GM23338 (cell line): ENCODE measurements at regions not wholly inside any gene's neighbourhood (a gene's known extent, or its start where the extent isn't known, plus 50 kb on each side); places are given as distances from the start of the nearest gene placed in this dataset.
"Not testable (repeated sequence)": the region's sequence is repeated elsewhere in the genome, so short reads cannot be mapped to it uniquely, and the experiment has no call there.

Experiments used
- CREB1 ChIP-seq: fragments of 250-450 bp; sonication (Bioruptor Pico); IDR thresholded peaks from 2 replicates; pipeline ENCODE4 v1.5.0; 2020; ENCODE audit warnings: low read depth, mild to moderate bottlenecking, moderate library complexity
- ETS1 ChIP-seq: IDR thresholded peaks from 2 replicates; pipeline ENCODE4 v1.6.1; 2016; ENCODE audit warnings: antibody characterized with exemption
- EZH2 ChIP-seq: fragments of 200-600 bp; sonication (generic); IDR thresholded peaks from one replicate; pipeline ENCODE4 v1.8.0; 2017; ENCODE audit warnings: antibody characterized with exemption, mild to moderate bottlenecking, low read depth; ENCODE audit not compliant: unreplicated experiment
- EZH2phosphoT487 ChIP-seq: fragments of 200-600 bp; sonication (generic); IDR thresholded peaks from one replicate; pipeline ENCODE4 v1.8.1; 2018; ENCODE audit warnings: antibody characterized with exemption; ENCODE audit not compliant: unreplicated experiment
- JUNB ChIP-seq: IDR thresholded peaks from one replicate; pipeline ENCODE4 v1.6.1; 2016; ENCODE audit warnings: antibody characterized with exemption; ENCODE audit not compliant: unreplicated experiment
- NANOG ChIP-seq: IDR thresholded peaks from 2 replicates; pipeline ENCODE4 v1.6.1; 2016; ENCODE audit warnings: antibody characterized with exemption, borderline replicate concordance
- POLR2AphosphoS5 ChIP-seq: IDR thresholded peaks from 2 replicates; pipeline ENCODE4 v1.6.1; 2016; ENCODE audit warnings: antibody characterized with exemption, low read depth
- REST ChIP-seq: IDR thresholded peaks from one replicate; pipeline ENCODE4 v1.6.1; 2018; ENCODE audit warnings: antibody characterized with exemption; ENCODE audit not compliant: unreplicated experiment
- TF ChIP-seq, protein P1 (sequence below), 2 experiments: fragments of 200-600 bp in 1 of 2; sonication (generic) in 1 of 2; conservative IDR thresholded peaks; 2 replicates each; pipeline versions ENCODE4 v1.5.1 to v1.6.1; 2016 to 2017; ENCODE audit warnings: antibody characterized with exemption in 2 of 2, low read depth in 2 of 2, mild to moderate bottlenecking in 2 of 2, moderate library complexity in 1 of 2
- TF ChIP-seq, protein P2 (sequence below): fragments of 250-450 bp; sonication (Bioruptor Pico); IDR thresholded peaks from 2 replicates; pipeline ENCODE4 v1.5.0; 2020; ENCODE audit warnings: mild to moderate bottlenecking, moderate library complexity

DNA sequence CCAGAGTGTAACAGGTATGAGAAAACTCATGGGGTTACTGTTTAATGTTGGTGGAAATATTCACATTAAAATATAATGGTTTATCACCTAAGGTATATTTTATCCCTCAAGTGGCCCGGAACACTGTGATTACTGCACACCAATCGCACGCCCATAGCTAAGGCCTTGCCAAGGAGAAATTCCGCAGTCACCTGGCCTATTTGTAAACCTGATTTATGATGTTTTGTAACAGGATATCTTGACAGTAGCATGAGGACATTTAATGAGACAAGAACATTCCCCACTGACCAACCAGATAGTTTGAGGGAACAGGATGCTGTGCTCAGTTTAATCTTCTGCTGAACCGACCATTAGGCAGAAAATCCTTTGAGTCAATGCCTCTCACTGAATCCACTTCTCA is 61.7 kb upstream of the ROPN1B start:
- TF ChIP-seq, protein P1, sequence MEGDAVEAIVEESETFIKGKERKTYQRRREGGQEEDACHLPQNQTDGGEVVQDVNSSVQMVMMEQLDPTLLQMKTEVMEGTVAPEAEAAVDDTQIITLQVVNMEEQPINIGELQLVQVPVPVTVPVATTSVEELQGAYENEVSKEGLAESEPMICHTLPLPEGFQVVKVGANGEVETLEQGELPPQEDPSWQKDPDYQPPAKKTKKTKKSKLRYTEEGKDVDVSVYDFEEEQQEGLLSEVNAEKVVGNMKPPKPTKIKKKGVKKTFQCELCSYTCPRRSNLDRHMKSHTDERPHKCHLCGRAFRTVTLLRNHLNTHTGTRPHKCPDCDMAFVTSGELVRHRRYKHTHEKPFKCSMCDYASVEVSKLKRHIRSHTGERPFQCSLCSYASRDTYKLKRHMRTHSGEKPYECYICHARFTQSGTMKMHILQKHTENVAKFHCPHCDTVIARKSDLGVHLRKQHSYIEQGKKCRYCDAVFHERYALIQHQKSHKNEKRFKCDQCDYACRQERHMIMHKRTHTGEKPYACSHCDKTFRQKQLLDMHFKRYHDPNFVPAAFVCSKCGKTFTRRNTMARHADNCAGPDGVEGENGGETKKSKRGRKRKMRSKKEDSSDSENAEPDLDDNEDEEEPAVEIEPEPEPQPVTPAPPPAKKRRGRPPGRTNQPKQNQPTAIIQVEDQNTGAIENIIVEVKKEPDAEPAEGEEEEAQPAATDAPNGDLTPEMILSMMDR (conservative IDR thresholded peaks at IDR 0.05; ENCODE audit: low read depth in 2 of 2): not testable (repeated sequence)
- not testable (repeated sequence) for TF ChIP-seq JUNB; ETS1; CREB1 (CRISPR knock-in tag); EZH2phosphoT487; POLR2AphosphoS5; NANOG; EZH2; REST
- TF ChIP-seq, protein P2, sequence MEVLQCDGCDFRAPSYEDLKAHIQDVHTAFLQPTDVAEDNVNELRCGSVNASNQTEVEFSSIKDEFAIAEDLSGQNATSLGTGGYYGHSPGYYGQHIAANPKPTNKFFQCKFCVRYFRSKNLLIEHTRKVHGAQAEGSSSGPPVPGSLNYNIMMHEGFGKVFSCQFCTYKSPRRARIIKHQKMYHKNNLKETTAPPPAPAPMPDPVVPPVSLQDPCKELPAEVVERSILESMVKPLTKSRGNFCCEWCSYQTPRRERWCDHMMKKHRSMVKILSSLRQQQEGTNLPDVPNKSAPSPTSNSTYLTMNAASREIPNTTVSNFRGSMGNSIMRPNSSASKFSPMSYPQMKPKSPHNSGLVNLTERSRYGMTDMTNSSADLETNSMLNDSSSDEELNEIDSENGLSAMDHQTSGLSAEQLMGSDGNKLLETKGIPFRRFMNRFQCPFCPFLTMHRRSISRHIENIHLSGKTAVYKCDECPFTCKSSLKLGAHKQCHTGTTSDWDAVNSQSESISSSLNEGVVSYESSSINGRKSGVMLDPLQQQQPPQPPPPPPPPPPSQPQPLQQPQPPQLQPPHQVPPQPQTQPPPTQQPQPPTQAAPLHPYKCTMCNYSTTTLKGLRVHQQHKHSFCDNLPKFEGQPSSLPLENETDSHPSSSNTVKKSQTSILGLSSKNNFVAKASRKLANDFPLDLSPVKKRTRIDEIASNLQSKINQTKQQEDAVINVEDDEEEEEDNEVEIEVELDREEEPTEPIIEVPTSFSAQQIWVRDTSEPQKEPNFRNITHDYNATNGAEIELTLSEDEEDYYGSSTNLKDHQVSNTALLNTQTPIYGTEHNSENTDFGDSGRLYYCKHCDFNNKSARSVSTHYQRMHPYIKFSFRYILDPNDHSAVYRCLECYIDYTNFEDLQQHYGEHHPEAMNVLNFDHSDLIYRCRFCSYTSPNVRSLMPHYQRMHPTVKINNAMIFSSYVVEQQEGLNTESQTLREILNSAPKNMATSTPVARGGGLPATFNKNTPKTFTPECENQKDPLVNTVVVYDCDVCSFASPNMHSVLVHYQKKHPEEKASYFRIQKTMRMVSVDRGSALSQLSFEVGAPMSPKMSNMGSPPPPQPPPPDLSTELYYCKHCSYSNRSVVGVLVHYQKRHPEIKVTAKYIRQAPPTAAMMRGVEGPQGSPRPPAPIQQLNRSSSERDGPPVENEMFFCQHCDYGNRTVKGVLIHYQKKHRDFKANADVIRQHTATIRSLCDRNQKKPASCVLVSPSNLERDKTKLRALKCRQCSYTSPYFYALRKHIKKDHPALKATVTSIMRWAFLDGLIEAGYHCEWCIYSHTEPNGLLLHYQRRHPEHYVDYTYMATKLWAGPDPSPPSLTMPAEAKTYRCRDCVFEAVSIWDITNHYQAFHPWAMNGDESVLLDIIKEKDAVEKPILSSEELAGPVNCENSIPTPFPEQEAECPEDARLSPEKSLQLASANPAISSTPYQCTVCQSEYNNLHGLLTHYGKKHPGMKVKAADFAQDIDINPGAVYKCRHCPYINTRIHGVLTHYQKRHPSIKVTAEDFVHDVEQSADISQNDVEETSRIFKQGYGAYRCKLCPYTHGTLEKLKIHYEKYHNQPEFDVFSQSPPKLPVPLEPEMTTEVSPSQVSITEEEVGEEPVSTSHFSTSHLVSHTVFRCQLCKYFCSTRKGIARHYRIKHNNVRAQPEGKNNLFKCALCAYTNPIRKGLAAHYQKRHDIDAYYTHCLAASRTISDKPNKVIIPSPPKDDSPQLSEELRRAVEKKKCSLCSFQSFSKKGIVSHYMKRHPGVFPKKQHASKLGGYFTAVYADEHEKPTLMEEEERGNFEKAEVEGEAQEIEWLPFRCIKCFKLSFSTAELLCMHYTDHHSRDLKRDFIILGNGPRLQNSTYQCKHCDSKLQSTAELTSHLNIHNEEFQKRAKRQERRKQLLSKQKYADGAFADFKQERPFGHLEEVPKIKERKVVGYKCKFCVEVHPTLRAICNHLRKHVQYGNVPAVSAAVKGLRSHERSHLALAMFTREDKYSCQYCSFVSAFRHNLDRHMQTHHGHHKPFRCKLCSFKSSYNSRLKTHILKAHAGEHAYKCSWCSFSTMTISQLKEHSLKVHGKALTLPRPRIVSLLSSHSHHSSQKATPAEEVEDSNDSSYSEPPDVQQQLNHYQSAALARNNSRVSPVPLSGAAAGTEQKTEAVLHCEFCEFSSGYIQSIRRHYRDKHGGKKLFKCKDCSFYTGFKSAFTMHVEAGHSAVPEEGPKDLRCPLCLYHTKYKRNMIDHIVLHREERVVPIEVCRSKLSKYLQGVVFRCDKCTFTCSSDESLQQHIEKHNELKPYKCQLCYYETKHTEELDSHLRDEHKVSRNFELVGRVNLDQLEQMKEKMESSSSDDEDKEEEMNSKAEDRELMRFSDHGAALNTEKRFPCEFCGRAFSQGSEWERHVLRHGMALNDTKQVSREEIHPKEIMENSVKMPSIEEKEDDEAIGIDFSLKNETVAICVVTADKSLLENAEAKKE: not testable (repeated sequence)
